Cardiac muscle cell (in vitro differentiated cells and primary cell): ENCODE measurements at regions not wholly inside any gene's neighbourhood (a gene's known extent, or its start where the extent isn't known, plus 50 kb on each side); places are given as distances from the start of the nearest gene placed in this dataset.
A peak's percentile ranks its signal among the peaks of the same experiment; 100 is the strongest.

Experiments used
- DNase-seq, 2 donors: peaks; one replicate each; pipeline versions ENCODE4 v3.0.0 to v3.0.0-alpha.2; 2010 to 2017; ENCODE audit warnings: low read depth in 1 of 2, low spot score in 1 of 2
- H3K27ac ChIP-seq: fragments of 200-600 bp; sonication (generic); 2 replicates; pipeline ENCODE4 v1.5.1; 2016
- H3K27me3 ChIP-seq: fragments of 200-600 bp; sonication (generic); 2 replicates; pipeline ENCODE4 v1.6.0; 2016; ENCODE audit warnings: control low read depth
- H3K36me3 ChIP-seq: fragments of 200-600 bp; sonication (generic); 2 replicates; pipeline ENCODE4 v1.5.1; 2016; ENCODE audit warnings: control low read depth
- H3K4me1 ChIP-seq: fragments of 200-600 bp; sonication (generic); 2 replicates; pipeline ENCODE4 v1.8.1; 2017; ENCODE audit warnings: low read depth, mild to moderate bottlenecking, mixed run types
- H3K4me3 ChIP-seq: fragments of 200-600 bp; sonication (generic); 2 replicates; pipeline ENCODE4 v1.5.1; 2016; ENCODE audit warnings: mild to moderate bottlenecking
- H3K9me3 ChIP-seq: fragments of 200-600 bp; sonication (generic); 2 replicates; pipeline ENCODE4 v1.5.1; 2017; ENCODE audit warnings: low read depth, mild to moderate bottlenecking, control low read depth
- TF ChIP-seq, protein P1 (sequence below): IDR thresholded peaks from 2 replicates; pipeline ENCODE4 v1.5.1; 2012; ENCODE audit warnings: low read depth, mild to moderate bottlenecking, low read length

DNA sequence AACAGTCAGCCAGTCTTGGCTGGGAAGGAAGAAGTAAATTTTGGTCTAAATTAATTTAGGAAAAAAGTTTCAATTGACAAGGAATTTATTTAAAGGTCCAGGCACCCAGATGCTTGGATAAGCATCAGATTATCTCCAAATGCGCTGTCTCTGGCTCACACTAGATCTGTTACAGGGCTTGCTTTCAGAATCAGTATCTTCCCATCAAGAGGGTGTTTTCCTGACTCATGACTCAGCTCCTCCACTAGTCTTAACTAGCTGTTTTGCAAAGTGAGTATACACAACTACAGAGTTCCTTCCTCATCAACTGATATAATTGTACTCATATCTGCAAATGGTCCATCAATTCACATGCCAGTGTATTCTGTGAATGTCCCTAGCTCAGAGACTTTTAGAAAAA, 482.1 kb upstream of the CPEB2 start:
- no peaks in the 10 kb centered on the region for H3K27me3 ChIP-seq
- H3K4me3 ChIP-seq: no peak overlapping the region
- H3K36me3 ChIP-seq: no peaks in the 10 kb centered on the region
- no peaks in the 10 kb centered on the region for H3K4me1 ChIP-seq
- TF ChIP-seq, protein P1, sequence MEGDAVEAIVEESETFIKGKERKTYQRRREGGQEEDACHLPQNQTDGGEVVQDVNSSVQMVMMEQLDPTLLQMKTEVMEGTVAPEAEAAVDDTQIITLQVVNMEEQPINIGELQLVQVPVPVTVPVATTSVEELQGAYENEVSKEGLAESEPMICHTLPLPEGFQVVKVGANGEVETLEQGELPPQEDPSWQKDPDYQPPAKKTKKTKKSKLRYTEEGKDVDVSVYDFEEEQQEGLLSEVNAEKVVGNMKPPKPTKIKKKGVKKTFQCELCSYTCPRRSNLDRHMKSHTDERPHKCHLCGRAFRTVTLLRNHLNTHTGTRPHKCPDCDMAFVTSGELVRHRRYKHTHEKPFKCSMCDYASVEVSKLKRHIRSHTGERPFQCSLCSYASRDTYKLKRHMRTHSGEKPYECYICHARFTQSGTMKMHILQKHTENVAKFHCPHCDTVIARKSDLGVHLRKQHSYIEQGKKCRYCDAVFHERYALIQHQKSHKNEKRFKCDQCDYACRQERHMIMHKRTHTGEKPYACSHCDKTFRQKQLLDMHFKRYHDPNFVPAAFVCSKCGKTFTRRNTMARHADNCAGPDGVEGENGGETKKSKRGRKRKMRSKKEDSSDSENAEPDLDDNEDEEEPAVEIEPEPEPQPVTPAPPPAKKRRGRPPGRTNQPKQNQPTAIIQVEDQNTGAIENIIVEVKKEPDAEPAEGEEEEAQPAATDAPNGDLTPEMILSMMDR: no peak
- no peaks in the 10 kb centered on the region for H3K9me3 ChIP-seq
- DNase-seq: peak in 1 of 2 donors; percentile 12
- H3K27ac ChIP-seq: no peak overlapping the region

DNA sequence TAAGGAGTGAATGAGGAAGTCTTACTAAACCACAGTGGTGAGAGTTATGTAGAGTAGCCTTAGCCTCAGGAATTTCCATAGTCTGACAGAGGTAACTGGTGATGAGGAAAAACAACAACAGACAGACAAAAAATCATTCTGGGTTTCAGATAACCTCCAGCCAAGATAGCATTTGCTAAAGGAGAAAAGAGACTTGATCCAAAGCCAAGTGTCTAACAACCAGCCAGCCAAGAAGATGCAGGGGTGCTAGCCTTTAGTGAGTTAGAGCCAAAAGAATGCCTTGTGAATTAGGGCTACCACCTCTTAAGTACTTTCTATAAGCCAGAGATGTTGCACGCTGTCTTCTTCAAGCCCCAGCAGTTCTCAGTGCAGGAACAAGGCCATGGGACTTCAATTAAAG, 478.0 kb upstream of the CPEB2 start:
- Histone ChIP-seq H3K4me1 (peaks cover 5% of the 10 kb centered on the region), H3K27me3 (no peaks in the 10 kb centered on the region), H3K27ac (no peak overlapping the region), H3K4me3 (no peak overlapping the region), H3K36me3 (no peaks in the 10 kb centered on the region), H3K9me3 (no peaks in the 10 kb centered on the region)
- DNase-seq: peak in 1 of 2 donors; percentile 7
- TF ChIP-seq, protein P1: no peak

DNA sequence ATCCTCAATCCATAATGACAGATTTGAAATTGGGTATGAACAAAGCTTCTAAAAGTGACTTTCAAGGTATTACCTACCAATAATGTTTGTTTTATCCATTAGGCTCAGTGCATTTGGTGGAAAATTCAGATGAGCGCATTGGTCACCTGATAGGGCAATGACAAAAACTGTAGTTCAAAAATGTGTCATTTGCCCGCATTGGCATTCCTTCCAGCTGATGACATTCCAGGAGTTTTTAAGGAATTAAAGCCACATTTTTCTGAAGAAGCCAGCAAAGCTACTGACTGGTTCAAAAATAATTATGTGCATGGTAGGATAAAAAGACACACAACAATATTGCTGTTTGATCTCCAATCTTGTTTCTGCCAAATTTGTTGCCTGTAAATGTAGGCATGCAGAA, 473.4 kb upstream of the CPEB2 start:
- Histone ChIP-seq H3K27me3 (no peaks in the 10 kb centered on the region), H3K27ac (no peak overlapping the region), H3K4me3 (no peak overlapping the region), H3K4me1 (peaks cover 17% of the 10 kb centered on the region), H3K9me3 (no peaks in the 10 kb centered on the region), H3K36me3 (no peaks in the 10 kb centered on the region)
- TF ChIP-seq, protein P1: no peak
- no peak for DNase-seq

DNA sequence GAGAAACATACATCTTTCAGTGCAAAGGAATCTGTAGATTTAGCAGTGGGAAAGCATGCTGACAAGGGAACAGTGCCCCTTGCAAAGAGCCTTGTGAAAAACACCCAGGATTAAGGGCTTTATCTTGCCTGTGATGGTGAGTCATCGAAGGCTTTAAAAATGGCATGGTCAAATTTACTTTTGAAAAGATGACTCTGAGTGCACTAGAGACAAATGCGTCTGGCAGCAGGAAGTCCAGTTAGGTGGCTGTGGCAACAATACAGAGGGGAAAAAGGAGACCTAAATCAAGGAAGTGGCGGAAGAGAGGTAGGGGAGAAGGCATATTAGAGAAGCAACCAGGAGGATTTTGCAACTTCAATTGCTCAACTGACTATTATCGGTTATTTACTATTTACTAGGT, 472.6 kb upstream of the CPEB2 start:
- no peaks in the 10 kb centered on the region for H3K27me3 ChIP-seq
- TF ChIP-seq, protein P1: no peak
- no peaks in the 10 kb centered on the region for H3K9me3 ChIP-seq
- DNase-seq: peak; percentile 17 to 29
- no peaks in the 10 kb centered on the region for H3K36me3 ChIP-seq
- no peak overlapping the region for H3K27ac ChIP-seq
- H3K4me1 ChIP-seq: peaks cover 17% of the 10 kb centered on the region
- no peak overlapping the region for H3K4me3 ChIP-seq

DNA sequence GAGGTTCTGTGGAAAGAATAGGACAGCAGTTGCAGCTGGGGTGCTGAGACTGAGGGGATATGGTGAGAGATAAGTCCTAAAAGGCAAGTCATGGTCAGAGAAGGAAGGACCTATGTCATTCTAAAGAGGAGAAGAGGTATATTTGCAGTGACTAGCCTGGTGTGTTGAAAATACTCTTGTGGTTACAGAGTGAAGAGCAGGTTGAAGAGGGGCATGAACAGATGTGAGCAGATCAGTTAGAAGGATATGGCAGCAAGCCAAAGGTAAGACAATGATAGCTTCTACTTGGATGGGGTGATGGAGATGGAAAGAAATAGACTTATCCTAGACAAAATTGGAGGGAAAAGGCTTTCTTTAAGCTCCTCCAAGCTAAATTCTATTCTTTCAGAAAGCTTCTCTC, 469.8 kb upstream of the CPEB2 start:
- Histone ChIP-seq H3K4me1 (peaks cover 17% of the 10 kb centered on the region), H3K27ac (no peak overlapping the region), H3K9me3 (no peaks in the 10 kb centered on the region), H3K4me3 (no peak overlapping the region), H3K27me3 (no peaks in the 10 kb centered on the region), H3K36me3 (no peaks in the 10 kb centered on the region)
- no peak for DNase-seq
- TF ChIP-seq, protein P1: no peak

DNA sequence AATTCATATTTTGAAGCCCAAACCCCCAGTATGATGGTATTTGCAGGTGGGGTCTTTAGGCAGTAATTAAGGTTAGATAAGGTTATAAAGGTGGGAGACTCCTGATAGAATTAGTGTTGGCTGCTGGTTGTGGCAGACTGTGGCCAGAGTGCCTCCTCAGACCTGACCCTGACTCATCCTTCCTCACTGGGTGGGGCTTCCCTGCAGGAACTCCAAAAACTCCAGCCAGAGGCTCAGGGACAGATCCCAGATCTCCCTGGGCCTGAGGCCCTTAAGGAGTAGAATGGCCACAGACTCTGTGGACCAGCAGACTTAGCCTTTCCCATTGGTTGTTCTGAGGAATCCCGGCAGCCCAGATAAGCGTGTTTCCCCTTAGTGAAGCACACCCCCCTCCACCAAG, 463.0 kb upstream of the CPEB2 start:
- Histone ChIP-seq H3K36me3 (no peaks in the 10 kb centered on the region), H3K4me1 (no peaks in the 10 kb centered on the region), H3K27me3 (no peaks in the 10 kb centered on the region), H3K27ac (no peak overlapping the region), H3K4me3 (no peak overlapping the region), H3K9me3 (no peaks in the 10 kb centered on the region)
- TF ChIP-seq, protein P1: no peak
- DNase-seq: no peak
